Choroid plexus epithelial cell (primary cell): ENCODE measurements at regions not wholly inside any gene's neighbourhood (a gene's known extent, or its start where the extent isn't known, plus 50 kb on each side); places are given as distances from the start of the nearest gene placed in this dataset.

ENCODE experiments used
- DNase-seq: peaks from one replicate; pipeline ENCODE4 v3.0.0-alpha.2; 2010; ENCODE audit warnings: low read depth
- H3K4me3 ChIP-seq: 2 replicates; pipeline ENCODE4 v1.5.1; 2011; ENCODE audit warnings: low read depth, mild to moderate bottlenecking, control low read depth, low read length, moderate library complexity
- TF ChIP-seq, protein P1 (sequence below): conservative IDR thresholded peaks from 2 replicates; pipeline ENCODE4 v1.5.1; 2011; ENCODE audit warnings: low read depth, mild to moderate bottlenecking, control low read depth, inconsistent platforms, low read length, moderate library complexity

DNA sequence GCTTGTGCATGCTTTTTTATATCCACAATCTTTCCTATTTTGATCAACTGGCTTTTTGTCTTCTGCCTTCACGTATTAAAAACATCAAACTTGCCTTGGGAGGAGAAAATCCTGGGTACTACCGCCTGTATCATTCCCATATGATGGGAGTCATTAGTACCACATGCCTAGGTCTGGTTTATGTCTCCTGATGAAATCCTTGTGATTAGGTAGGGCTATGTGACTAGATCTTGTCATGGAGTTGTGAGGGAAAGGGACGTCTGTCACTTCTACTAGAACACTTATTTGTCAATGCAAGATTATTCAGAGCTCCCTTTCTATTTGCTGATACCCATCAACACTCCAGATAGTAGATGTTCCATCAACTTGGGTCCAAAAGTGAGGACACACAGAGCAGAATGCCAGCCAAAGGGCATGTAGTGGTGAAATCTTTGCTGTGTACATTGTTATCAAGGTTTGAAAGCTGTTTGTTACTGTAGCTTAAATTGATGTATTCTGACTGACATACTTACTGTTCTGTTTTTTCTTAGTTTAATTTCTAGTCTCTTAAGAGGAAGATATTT, 621.8 kb upstream of the NR5A2 start:
- no peak for DNase-seq
- TF ChIP-seq, protein P1, sequence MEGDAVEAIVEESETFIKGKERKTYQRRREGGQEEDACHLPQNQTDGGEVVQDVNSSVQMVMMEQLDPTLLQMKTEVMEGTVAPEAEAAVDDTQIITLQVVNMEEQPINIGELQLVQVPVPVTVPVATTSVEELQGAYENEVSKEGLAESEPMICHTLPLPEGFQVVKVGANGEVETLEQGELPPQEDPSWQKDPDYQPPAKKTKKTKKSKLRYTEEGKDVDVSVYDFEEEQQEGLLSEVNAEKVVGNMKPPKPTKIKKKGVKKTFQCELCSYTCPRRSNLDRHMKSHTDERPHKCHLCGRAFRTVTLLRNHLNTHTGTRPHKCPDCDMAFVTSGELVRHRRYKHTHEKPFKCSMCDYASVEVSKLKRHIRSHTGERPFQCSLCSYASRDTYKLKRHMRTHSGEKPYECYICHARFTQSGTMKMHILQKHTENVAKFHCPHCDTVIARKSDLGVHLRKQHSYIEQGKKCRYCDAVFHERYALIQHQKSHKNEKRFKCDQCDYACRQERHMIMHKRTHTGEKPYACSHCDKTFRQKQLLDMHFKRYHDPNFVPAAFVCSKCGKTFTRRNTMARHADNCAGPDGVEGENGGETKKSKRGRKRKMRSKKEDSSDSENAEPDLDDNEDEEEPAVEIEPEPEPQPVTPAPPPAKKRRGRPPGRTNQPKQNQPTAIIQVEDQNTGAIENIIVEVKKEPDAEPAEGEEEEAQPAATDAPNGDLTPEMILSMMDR, result no peak
- H3K4me3 ChIP-seq, result no peak overlapping the region

DNA sequence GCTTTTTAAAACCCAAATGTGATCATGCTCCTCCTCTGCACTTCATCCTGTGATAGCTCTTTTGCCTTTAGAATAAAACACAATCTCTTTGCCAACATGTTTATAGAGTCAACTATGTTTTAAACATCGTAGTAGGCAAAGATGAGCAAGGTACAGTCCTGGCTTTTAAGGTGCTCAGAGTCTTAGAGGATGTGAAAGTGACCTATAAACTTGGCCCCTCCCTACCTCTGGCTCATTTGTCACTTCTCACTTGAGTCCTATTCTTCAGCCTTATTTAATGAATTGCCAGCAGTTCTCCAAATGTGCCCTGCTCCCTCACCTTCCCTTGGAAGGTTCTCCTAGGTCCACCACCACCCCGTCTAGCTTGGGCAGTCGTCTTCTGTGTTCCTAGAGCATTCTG, 617.0 kb upstream of the NR5A2 start:
- DNase-seq, result no peak
- no peak overlapping the region for H3K4me3 ChIP-seq
- TF ChIP-seq, protein P1, result no peak

DNA sequence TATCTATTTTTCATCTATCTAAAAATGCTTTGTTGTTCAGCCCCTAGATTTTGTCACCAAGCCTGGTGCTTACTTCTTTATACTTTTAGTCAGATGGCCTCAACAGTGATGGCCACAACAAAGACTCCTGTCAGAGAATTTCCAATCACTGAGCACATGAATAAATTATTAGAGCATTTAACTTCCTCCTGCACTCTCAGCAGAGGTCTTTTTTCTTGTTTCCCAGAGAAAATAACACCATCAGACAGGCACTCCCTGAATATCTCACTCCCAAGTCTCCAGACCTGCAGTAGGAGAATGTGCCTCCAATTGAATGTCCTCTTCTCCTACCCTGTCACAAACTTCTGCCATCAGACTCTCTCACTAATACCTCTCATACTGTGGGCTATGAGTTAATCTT, 616.0 kb upstream of the NR5A2 start:
- TF ChIP-seq, protein P1, result no peak
- no peak overlapping the region for H3K4me3 ChIP-seq
- DNase-seq, result no peak

DNA sequence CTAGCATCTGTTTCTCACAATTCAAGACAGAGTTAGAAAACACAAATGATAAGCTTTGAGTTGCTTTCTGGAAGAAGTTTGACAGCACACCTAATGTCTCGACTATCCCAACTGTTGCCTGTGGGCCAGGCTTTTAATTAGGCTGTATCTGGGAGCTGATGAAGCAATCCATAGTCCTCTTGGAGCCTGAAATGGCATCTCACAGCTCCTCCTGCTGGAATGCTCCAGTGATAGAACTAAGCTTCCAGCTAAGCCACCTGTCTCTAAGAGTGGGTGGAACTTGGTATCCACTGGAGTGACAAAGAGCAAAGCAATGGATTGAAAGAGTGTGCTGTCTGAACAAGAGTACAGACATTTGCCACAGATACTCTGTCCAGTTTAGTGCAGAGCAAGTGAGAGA, 605.3 kb upstream of the NR5A2 start:
- DNase-seq, result peak; percentile 80
- TF ChIP-seq, protein P1, result peak; percentile 86
- no peak overlapping the region for H3K4me3 ChIP-seq

DNA sequence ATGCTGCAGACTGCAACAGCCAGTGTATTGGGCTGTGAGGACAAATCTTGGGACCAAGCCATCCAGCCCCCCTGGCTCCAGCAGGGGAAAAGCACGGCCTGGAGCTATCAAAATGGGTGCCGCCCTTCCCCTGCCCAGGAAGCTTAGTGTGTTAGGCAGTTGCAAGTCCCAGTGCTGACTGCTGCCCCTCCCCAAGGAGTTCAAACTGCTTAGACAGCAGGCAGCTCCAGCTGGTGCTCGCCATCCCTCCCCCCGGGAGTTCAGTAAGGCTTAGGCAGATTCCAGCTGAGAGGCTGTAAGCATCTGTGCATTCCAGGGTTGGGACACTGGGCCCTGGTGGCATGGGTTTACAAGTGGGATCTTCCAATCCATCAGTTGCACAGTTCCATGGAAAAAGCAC, 579.6 kb upstream of the NR5A2 start:
- TF ChIP-seq, protein P1, result no peak

DNA sequence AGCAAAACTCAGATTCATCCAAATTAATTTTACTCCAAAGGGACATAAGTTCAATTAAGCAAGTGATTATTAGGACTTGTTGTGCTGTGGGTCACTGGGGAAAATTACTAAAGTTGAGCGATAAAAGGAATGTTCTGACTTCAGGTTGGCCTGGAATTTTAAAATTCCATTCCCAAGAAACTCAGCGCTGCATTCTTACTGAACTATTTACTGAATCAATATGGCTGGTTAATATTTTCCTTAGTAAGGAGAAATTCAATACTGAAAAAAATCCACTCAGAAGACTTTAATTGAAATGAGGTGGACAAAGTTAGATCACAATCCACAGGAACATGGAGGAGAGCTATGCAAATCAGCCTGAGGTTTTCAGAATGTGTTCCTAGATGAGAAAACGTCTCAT, 578.9 kb upstream of the NR5A2 start:
- H3K4me3 ChIP-seq, result no peak overlapping the region
- TF ChIP-seq, protein P1, result no peak
- no peak for DNase-seq

More for the DNA sequence above, 579.6 kb upstream of the NR5A2 start:
- H3K4me3 ChIP-seq, result no peak overlapping the region
- DNase-seq, result no peak

DNA sequence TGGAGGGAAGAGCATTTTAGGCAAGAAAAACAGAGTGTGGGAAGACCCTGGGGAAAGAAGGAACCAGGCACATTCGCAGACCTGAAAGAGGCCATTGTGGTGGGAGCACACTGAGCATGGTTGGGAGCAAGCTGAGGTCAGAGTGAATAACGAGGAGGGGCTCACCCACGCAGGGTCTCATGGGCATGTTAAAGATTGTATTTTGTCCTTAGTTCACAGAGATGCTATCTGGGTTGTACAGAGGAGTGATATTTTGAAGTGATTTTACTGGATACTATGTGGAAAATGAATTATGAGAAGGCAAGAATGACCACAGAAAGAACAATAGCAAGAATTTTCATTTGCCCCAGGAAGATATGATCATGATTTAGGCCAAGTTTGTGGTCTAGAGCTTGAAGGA, 578.3 kb upstream of the NR5A2 start:
- DNase-seq, result no peak
- TF ChIP-seq, protein P1, result no peak
- no peak overlapping the region for H3K4me3 ChIP-seq
